HepG2 (cell line): ENCODE measurements at regions not wholly inside any gene's neighbourhood (a gene's known extent, or its start where the extent isn't known, plus 50 kb on each side); places are given as distances from the start of the nearest gene placed in this dataset.

Source experiments
- ARID5B ChIP-seq: IDR thresholded peaks from 2 replicates; pipeline ENCODE4 v1.4.0; 2020; ENCODE audit warnings: mild to moderate bottlenecking, missing genetic modification reagents
- BCL3 ChIP-seq: sonication (generic); formaldehyde crosslinking; IDR thresholded peaks from 2 replicates; pipeline ENCODE4 v1.5.1; 2020; ENCODE audit warnings: mild to moderate bottlenecking, missing genetic modification reagents, moderate library complexity
- DRAP1 ChIP-seq: IDR thresholded peaks from 2 replicates; pipeline ENCODE4 v1.6.1; 2016; ENCODE audit warnings: missing genetic modification reagents, missing compliant biosample characterization
- FIP1L1 ChIP-seq: fragments of 200-400 bp; formaldehyde crosslinking; IDR thresholded peaks from 2 replicates; pipeline ENCODE4 v1.6.1; 2018; ENCODE audit warnings: low read depth, mild to moderate bottlenecking, low read length, moderate library complexity, borderline replicate concordance; ENCODE audit not compliant: insufficient read depth
- HHEX ChIP-seq: IDR thresholded peaks from 2 replicates; pipeline ENCODE4 v1.6.1; 2016; ENCODE audit warnings: control low read depth
- MTA3 ChIP-seq: sonication (generic); formaldehyde crosslinking; IDR thresholded peaks from 2 replicates; pipeline ENCODE4 v1.4.0; 2020; ENCODE audit warnings: missing genetic modification reagents
- PLSCR1 ChIP-seq: sonication (generic); formaldehyde crosslinking; IDR thresholded peaks from 2 replicates; pipeline ENCODE4 v1.5.0; 2020; ENCODE audit warnings: missing genetic modification reagents, mild to moderate bottlenecking, borderline replicate concordance
- RFXANK ChIP-seq: IDR thresholded peaks from 2 replicates; pipeline ENCODE4 v1.6.1; 2016
- THAP9 ChIP-seq: sonication (generic); formaldehyde crosslinking; IDR thresholded peaks from 2 replicates; pipeline ENCODE4; 2020; ENCODE audit warnings: missing genetic modification reagents, mild to moderate bottlenecking, borderline replicate concordance
- ZBTB42 ChIP-seq: sonication (generic); formaldehyde crosslinking; IDR thresholded peaks from 2 replicates; pipeline ENCODE4 v1.5.0; 2020; ENCODE audit warnings: mild to moderate bottlenecking, missing genetic modification reagents
- ZEB1 ChIP-seq: IDR thresholded peaks from 2 replicates; pipeline ENCODE4 v1.6.1; 2012; ENCODE audit warnings: mild to moderate bottlenecking, low read depth, inconsistent platforms; ENCODE audit not compliant: insufficient replicate concordance
- ZNF3 ChIP-seq: IDR thresholded peaks from 2 replicates; pipeline ENCODE4 v1.7.0; 2017; ENCODE audit warnings: inconsistent platforms
- ZNF563 ChIP-seq: sonication (generic); formaldehyde crosslinking; IDR thresholded peaks from 2 replicates; pipeline ENCODE4 v1.8.0; 2022; ENCODE audit warnings: mild to moderate bottlenecking, moderate library complexity, missing genetic modification reagents
- ZNF576 ChIP-seq: sonication (generic); formaldehyde crosslinking; IDR thresholded peaks from 2 replicates; pipeline ENCODE4 v1.4.0; 2020; ENCODE audit warnings: mild to moderate bottlenecking, missing genetic modification reagents
- ZNF615 ChIP-seq: sonication (generic); formaldehyde crosslinking; IDR thresholded peaks from 2 replicates; pipeline ENCODE4 v1.5.0; 2020; ENCODE audit warnings: mild to moderate bottlenecking, missing genetic modification reagents, borderline replicate concordance
- ZNF770 ChIP-seq: sonication (generic); formaldehyde crosslinking; IDR thresholded peaks from 2 replicates; pipeline ENCODE4 v1.5.0; 2020; ENCODE audit warnings: mild to moderate bottlenecking, missing genetic modification reagents

GRCh38 chr10:30553626-30554439 is 75.7 kb downstream of the LYZL2 start (continued):
- TF ChIP-seq FIP1L1 = no peak
- no peak for TF ChIP-seq RFXANK (CRISPR knock-in tag)
- no peak for TF ChIP-seq BCL3 (CRISPR knock-in tag)
- TF ChIP-seq ZNF615 (CRISPR knock-in tag) = no peak
- TF ChIP-seq ZNF563 = no peak
- peak; percentile 73 for TF ChIP-seq ARID5B (CRISPR knock-in tag)
- no peak for TF ChIP-seq PLSCR1 (CRISPR knock-in tag)
- TF ChIP-seq ZEB1 = no peak
- TF ChIP-seq HHEX (CRISPR knock-in tag) = no peak
- TF ChIP-seq DRAP1 (CRISPR knock-in tag) = peak; percentile 40
- TF ChIP-seq THAP9 (CRISPR knock-in tag) = no peak
- no peak for TF ChIP-seq ZNF576 (CRISPR knock-in tag)
- no peak for TF ChIP-seq ZNF3
- peak; percentile 77 for TF ChIP-seq ZNF770
- no peak for TF ChIP-seq ZBTB42 (CRISPR knock-in tag)
- TF ChIP-seq MTA3 (CRISPR knock-in tag) = no peak
